ENCODE measurements at regions not wholly inside any gene's neighbourhood (a gene's known extent, or its start where the extent isn't known, plus 50 kb on each side); places are given as distances from the start of the nearest gene placed in this dataset.
"Not testable (repeated sequence)": the region's sequence is repeated elsewhere in the genome, so short reads cannot be mapped to it uniquely, and the experiment has no call there.

DNA sequence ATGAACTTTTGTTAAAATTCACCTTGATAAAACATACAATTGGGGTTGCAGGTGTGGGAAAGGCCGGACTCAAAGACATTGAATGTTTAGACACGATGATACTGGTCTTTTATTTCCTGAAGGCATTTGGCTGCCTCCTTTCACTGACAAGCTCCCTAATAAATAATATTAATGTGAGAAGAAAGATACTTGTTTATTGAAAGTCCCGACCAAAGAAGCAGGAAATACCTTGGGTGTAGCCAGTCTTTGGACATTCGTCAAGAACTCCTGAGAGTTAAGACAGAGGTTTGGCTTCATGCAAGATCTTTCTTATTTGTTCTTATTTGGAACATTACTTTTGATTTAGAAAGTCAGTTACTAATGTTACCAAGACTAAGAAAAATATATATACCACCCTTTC is 1133.8 kb upstream of the SEL1L start:
- no peak overlapping the region for H3K4me2 ChIP-seq (ENCODE audit: low read length)
- H4K20me1 ChIP-seq (ENCODE audit: insufficient read depth, low read length), result no peaks in the 10 kb centered on the region
- no peaks in the 10 kb centered on the region for H3K9me3 ChIP-seq (ENCODE audit: low read length)
- no peaks in the 10 kb centered on the region for H3K27me3 ChIP-seq (ENCODE audit: insufficient read depth, low read length)
- no peak overlapping the region for H3K9ac ChIP-seq (ENCODE audit: low read length)
- no peak overlapping the region for H3K4me3 ChIP-seq (ENCODE audit: low read depth, low read length, poor library complexity, severe bottlenecking)
- H2AFZ ChIP-seq (ENCODE audit: low read length), result no peak overlapping the region
- no peaks in the 10 kb centered on the region for H3F3A ChIP-seq (ENCODE audit: insufficient read depth, low read length)
- no peaks in the 10 kb centered on the region for H3K9me2 ChIP-seq (ENCODE audit: low read depth, low read length)
- no peaks in the 10 kb centered on the region for H3K36me3 ChIP-seq (ENCODE audit: insufficient read depth, low read length)
- no peaks in the 10 kb centered on the region for H3K79me2 ChIP-seq (ENCODE audit: insufficient read depth, low read length)
- H3K4me1 ChIP-seq (ENCODE audit: insufficient read depth, low read length, severe bottlenecking), result no peaks in the 10 kb centered on the region
- H3K27ac ChIP-seq (ENCODE audit: low read depth, low read length, poor library complexity, severe bottlenecking), result no peak overlapping the region
- TF ChIP-seq EZH2 (IDR thresholded peaks at IDR 0.05; ENCODE audit: borderline replicate concordance, low read length) (no peak), CTCF (IDR thresholded peaks at IDR 0.05; ENCODE audit: low read length) (no peak)

DNA sequence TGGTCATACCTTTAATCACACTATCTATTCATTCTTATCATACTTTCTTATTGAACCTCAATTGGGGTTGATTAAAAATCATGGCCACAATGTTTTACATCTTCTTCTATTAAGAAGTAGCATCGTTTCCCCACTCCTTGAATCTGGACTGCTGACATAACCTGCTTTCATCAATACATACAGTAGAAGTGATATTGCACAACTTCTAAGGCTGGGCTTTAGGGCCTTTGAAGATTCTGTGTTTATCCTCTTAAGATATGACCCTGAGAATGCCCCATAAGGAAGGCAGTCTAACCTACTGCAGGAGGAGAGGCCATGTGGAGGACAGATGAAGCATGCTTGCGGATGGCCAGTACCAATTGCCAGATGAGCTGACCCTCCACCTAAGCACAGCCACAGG is 1142.8 kb upstream of the SEL1L start:
- H3K4me3 ChIP-seq (ENCODE audit: low read depth, low read length, poor library complexity, severe bottlenecking), result no peak overlapping the region
- no peaks in the 10 kb centered on the region for H3K27me3 ChIP-seq (ENCODE audit: insufficient read depth, low read length)
- no peaks in the 10 kb centered on the region for H4K20me1 ChIP-seq (ENCODE audit: insufficient read depth, low read length)
- no peak overlapping the region for H3K27ac ChIP-seq (ENCODE audit: low read depth, low read length, poor library complexity, severe bottlenecking)
- H3K9ac ChIP-seq (ENCODE audit: low read length), result no peak overlapping the region
- H3K4me1 ChIP-seq (ENCODE audit: insufficient read depth, low read length, severe bottlenecking), result no peaks in the 10 kb centered on the region
- H3K9me2 ChIP-seq (ENCODE audit: low read depth, low read length), result no peaks in the 10 kb centered on the region
- no peaks in the 10 kb centered on the region for H3K36me3 ChIP-seq (ENCODE audit: insufficient read depth, low read length)
- no peak overlapping the region for H3K4me2 ChIP-seq (ENCODE audit: low read length)
- H2AFZ ChIP-seq (ENCODE audit: low read length), result no peak overlapping the region
- TF ChIP-seq CTCF (IDR thresholded peaks at IDR 0.05; ENCODE audit: low read length), result no peak
- no peaks in the 10 kb centered on the region for H3F3A ChIP-seq (ENCODE audit: insufficient read depth, low read length)
- no peaks in the 10 kb centered on the region for H3K79me2 ChIP-seq (ENCODE audit: insufficient read depth, low read length)
- H3K9me3 ChIP-seq (ENCODE audit: low read length), result no peaks in the 10 kb centered on the region

DNA sequence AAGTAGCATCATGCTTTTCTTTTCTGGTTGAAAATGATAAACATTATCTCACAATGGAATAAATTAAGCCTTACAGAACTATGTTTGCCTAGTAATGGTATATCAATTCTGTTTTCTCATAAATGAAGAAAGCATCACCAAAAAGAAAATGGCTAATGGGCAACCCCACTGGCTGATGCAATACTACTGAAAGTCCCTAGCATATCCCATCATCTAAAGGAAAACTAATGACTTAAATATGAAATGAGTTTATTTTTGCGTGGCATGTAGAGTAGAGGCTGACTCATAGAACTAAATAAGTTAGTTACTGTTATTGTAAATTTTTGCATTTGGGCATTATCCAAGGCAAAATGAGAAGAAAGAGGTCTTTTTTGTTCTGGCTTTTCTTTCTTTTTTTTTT is 1156.3 kb upstream of the SEL1L start:
- no peak overlapping the region for H3K4me2 ChIP-seq (ENCODE audit: low read length)

DNA sequence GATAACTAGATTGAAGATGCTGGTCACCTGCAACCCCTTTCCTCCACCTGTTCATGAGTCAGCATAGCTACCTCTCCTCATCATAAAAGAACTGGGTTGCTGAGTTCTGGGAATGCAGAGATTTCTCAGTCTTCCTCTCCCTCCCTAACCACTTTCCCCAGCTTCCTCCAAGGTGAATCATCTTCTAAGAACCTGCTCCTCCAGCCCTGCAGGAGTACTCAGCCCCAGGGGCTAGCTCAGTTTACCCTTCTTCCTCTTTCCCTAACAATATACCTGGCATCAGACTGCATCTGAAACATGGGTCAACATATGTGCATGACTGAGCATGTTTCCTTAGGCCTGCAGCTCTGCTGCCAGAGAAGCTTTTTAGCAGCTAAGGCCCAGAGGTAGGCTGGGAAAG is 1157.5 kb upstream of the SEL1L start:
- not testable (repeated sequence) for H3F3A ChIP-seq (ENCODE audit: insufficient read depth, low read length); H3K79me2 ChIP-seq (ENCODE audit: insufficient read depth, low read length); H3K9me2 ChIP-seq (ENCODE audit: low read depth, low read length); H3K36me3 ChIP-seq (ENCODE audit: insufficient read depth, low read length); H3K27me3 ChIP-seq (ENCODE audit: insufficient read depth, low read length); H4K20me1 ChIP-seq (ENCODE audit: insufficient read depth, low read length); H2AFZ ChIP-seq (ENCODE audit: low read length); H3K9ac ChIP-seq (ENCODE audit: low read length); H3K9me3 ChIP-seq (ENCODE audit: low read length); H3K27ac ChIP-seq (ENCODE audit: low read depth, low read length, poor library complexity, severe bottlenecking); H3K4me1 ChIP-seq (ENCODE audit: insufficient read depth, low read length, severe bottlenecking); H3K4me3 ChIP-seq (ENCODE audit: low read depth, low read length, poor library complexity, severe bottlenecking); H3K4me2 ChIP-seq (ENCODE audit: low read length)

More for the DNA sequence above, 1156.3 kb upstream of the SEL1L start:
- H3K9me3 ChIP-seq (ENCODE audit: low read length), result no peaks in the 10 kb centered on the region
- no peaks in the 10 kb centered on the region for H3K36me3 ChIP-seq (ENCODE audit: insufficient read depth, low read length)
- no peaks in the 10 kb centered on the region for H3K4me1 ChIP-seq (ENCODE audit: insufficient read depth, low read length, severe bottlenecking)
- H3K79me2 ChIP-seq (ENCODE audit: insufficient read depth, low read length), result no peaks in the 10 kb centered on the region
- no peaks in the 10 kb centered on the region for H3K27me3 ChIP-seq (ENCODE audit: insufficient read depth, low read length)
- H4K20me1 ChIP-seq (ENCODE audit: insufficient read depth, low read length), result no peaks in the 10 kb centered on the region
- H3K4me3 ChIP-seq (ENCODE audit: low read depth, low read length, poor library complexity, severe bottlenecking), result no peak overlapping the region
- TF ChIP-seq EZH2 (IDR thresholded peaks at IDR 0.05; ENCODE audit: borderline replicate concordance, low read length) (no peak), CTCF (IDR thresholded peaks at IDR 0.05; ENCODE audit: low read length) (no peak)
- no peak overlapping the region for H3K27ac ChIP-seq (ENCODE audit: low read depth, low read length, poor library complexity, severe bottlenecking)
- H3K9ac ChIP-seq (ENCODE audit: low read length), result no peak overlapping the region
- H3F3A ChIP-seq (ENCODE audit: insufficient read depth, low read length), result no peaks in the 10 kb centered on the region
- no peak overlapping the region for H2AFZ ChIP-seq (ENCODE audit: low read length)
- H3K9me2 ChIP-seq (ENCODE audit: low read depth, low read length), result no peaks in the 10 kb centered on the region
